ENCODE measurements at regions not wholly inside any gene's neighbourhood (a gene's known extent, or its start where the extent isn't known, plus 50 kb on each side); places are given as distances from the start of the nearest gene placed in this dataset.

DNA sequence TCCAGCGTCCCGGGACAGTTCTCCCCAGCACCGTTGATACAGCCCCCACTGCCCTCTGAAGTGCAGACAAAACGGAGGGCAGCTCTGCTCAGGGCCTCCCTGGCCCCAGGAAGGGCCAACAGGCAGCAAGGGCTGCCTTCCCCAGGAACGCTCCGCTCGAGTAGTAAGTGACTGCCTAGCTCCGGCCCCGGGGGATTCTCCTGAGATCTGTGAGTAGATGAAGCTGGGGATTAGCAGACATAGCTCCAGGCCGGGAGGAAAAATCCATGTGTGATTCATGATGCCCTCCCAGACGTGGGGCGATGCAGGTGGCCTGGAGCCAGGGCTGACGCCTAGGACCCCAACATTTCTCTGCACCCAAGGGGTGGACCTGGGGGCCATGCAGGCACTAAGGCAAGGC lies 85.3 kb downstream of the ENGASE start:
- Histone ChIP-seq H3K27me3 (replicated peaks; ENCODE audit: insufficient read depth) (no peaks in the 10 kb centered on the region), H3K36me3 (no peaks in the 10 kb centered on the region), H3K4me1 (ENCODE audit: control insufficient read depth in 1 of 2, low read depth in 2 of 2) (no peaks in the 10 kb centered on the region), H3K27ac (no peak overlapping the region), H3K9me3 (no peaks in the 10 kb centered on the region), H3K4me3 (no peak overlapping the region)
- no peak for ATAC-seq (ENCODE audit: insufficient number of reproducible peaks, low FRiP score, low read depth)
- TF ChIP-seq, protein P1, sequence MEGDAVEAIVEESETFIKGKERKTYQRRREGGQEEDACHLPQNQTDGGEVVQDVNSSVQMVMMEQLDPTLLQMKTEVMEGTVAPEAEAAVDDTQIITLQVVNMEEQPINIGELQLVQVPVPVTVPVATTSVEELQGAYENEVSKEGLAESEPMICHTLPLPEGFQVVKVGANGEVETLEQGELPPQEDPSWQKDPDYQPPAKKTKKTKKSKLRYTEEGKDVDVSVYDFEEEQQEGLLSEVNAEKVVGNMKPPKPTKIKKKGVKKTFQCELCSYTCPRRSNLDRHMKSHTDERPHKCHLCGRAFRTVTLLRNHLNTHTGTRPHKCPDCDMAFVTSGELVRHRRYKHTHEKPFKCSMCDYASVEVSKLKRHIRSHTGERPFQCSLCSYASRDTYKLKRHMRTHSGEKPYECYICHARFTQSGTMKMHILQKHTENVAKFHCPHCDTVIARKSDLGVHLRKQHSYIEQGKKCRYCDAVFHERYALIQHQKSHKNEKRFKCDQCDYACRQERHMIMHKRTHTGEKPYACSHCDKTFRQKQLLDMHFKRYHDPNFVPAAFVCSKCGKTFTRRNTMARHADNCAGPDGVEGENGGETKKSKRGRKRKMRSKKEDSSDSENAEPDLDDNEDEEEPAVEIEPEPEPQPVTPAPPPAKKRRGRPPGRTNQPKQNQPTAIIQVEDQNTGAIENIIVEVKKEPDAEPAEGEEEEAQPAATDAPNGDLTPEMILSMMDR (IDR thresholded peaks at IDR 0.05) = no peak
- DNase-seq (ENCODE audit: low spot score) = no peak

DNA sequence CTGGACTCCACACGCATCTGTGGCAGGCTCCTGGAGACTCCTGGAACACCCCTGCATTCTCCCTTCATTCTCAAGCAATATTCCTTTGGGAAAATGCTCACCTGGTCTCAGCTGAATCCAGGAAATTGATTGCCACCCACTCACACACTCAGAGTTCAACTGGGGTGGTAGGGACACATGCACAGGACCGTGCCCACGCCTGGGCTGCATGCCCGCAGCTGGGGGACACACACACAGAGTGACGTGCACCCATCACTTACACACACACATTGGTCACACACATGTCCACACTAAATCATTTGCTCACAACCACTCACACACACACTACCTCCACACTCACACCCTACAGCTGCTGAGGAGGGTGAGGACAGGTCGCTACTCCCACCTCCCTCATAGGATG lies 84.8 kb downstream of the ENGASE start:
- DNase-seq (ENCODE audit: low spot score) = no peak
- no peaks in the 10 kb centered on the region for H3K27me3 ChIP-seq (replicated peaks; ENCODE audit: insufficient read depth)
- H3K36me3 ChIP-seq = no peaks in the 10 kb centered on the region
- TF ChIP-seq, protein P1 (IDR thresholded peaks at IDR 0.05) = no peak
- H3K4me3 ChIP-seq = no peak overlapping the region
- H3K9me3 ChIP-seq = no peaks in the 10 kb centered on the region
- no peaks in the 10 kb centered on the region for H3K4me1 ChIP-seq (ENCODE audit: control insufficient read depth in 1 of 2, low read depth in 2 of 2)
- H3K27ac ChIP-seq = no peak overlapping the region
- ATAC-seq (ENCODE audit: insufficient number of reproducible peaks, low FRiP score, low read depth) = no peak

DNA sequence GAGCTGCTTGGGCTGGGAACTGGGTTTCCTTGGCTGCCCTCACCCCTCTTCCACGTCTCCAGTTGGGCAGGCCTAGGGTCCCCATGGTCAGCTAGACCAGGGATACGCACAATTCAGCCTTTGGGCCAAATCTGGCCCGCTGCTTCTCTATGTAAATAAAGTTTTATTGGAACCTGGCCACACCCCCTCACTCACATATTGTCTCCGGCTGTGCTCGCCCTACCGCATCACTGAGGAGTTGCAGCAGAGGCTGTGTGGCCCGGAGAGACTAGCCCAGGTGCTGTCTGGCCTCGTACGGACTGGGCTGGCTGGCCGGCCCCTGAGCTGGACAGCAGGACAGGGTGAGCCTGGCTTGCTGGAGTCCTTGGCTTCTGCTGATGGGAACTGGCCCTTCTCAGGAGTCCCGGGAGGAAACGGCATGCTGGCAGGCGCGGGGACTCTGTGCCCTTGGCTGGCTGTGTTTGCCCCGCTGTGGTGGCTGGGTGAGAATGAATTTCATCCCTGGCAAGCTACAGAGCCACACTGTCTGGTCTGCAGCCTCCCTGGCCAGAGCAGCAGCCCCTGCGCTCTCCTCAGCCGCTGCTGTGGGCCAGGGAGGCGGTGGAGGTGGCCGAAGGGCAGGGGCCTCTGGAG lies 82.0 kb downstream of the ENGASE start:
- TF ChIP-seq, protein P1 (IDR thresholded peaks at IDR 0.05) = no peak
- no peaks in the 10 kb centered on the region for H3K4me1 ChIP-seq (ENCODE audit: control insufficient read depth in 1 of 2, low read depth in 2 of 2)
- no peaks in the 10 kb centered on the region for H3K9me3 ChIP-seq
- no peak for ATAC-seq (ENCODE audit: insufficient number of reproducible peaks, low FRiP score, low read depth)
- no peak overlapping the region for H3K4me3 ChIP-seq
- no peak for DNase-seq (ENCODE audit: low spot score)
- no peaks in the 10 kb centered on the region for H3K27me3 ChIP-seq (replicated peaks; ENCODE audit: insufficient read depth)
- no peak overlapping the region for H3K27ac ChIP-seq
- no peaks in the 10 kb centered on the region for H3K36me3 ChIP-seq

DNA sequence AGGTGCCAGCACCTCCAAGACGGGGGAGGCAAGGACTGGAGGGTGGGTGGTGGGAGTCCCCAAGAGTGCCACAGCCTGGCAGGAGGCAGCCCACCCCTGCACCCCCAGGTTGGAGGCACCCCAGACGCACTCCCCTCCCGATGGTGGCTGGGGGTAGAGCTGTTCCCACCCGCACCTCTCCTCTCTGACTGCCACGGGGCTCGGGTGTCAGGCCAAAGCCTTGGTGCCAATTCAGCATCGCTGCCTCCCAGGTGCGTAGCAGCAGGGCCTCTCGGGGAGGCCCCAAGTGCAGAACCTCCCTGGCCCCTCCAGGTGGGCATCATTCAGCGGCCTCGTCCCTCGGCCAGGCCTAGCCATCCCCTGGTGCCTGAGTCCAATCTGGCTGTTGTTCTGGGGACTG lies 81.1 kb downstream of the ENGASE start:
- H3K36me3 ChIP-seq = no peaks in the 10 kb centered on the region
- ATAC-seq (ENCODE audit: insufficient number of reproducible peaks, low FRiP score, low read depth) (no peak), DNase-seq (ENCODE audit: low spot score) (no peak)
- H3K27me3 ChIP-seq (replicated peaks; ENCODE audit: insufficient read depth) = no peaks in the 10 kb centered on the region
- H3K4me3 ChIP-seq = no peak overlapping the region
- no peak overlapping the region for H3K27ac ChIP-seq
- no peaks in the 10 kb centered on the region for H3K9me3 ChIP-seq
- H3K4me1 ChIP-seq (ENCODE audit: control insufficient read depth in 1 of 2, low read depth in 2 of 2) = no peaks in the 10 kb centered on the region
- TF ChIP-seq, protein P1 (IDR thresholded peaks at IDR 0.05) = no peak

DNA sequence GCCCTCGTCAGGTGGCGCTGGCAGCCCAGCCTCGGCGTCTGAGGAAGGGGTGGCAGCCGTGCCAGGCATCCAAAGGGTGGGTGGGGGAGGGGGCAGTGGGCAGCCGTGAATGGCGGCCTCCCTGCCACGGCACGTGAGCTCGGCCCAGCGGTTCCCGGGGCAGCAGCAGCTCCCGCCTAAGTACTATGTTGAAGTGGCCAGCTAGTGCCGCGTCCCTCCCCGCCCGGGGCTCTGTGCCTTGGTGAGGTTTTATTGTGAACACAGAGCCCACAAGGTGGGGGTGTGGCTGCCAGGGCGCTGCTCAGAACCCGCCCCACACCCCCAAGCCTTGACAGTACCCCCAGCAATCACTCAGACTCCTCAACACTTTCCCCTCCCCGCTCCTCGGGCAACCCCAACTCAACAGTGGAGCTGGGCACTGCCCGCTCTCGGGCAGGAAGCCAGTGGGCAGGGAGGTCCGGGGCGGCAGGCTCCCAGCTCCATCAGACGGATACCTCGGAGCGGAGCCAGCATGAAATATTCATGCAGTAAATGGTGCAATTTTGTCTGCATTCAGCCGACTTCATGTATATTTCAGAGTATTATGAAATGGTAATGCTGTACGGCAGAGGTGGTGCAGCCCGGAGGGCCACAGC lies 80.4 kb downstream of the ENGASE start:
- TF ChIP-seq, protein P1 (IDR thresholded peaks at IDR 0.05) = no peak
- Histone ChIP-seq H3K36me3 (no peaks in the 10 kb centered on the region), H3K4me1 (ENCODE audit: control insufficient read depth in 1 of 2, low read depth in 2 of 2) (no peaks in the 10 kb centered on the region), H3K27me3 (replicated peaks; ENCODE audit: insufficient read depth) (no peaks in the 10 kb centered on the region), H3K4me3 (no peak overlapping the region), H3K27ac (no peak overlapping the region), H3K9me3 (no peaks in the 10 kb centered on the region)
- no peak for DNase-seq (ENCODE audit: low spot score)
- no peak for ATAC-seq (ENCODE audit: insufficient number of reproducible peaks, low FRiP score, low read depth)

Measured in thoracic aorta (tissue), 2 donors.